Endothelial cell of umbilical vein (primary cell): ENCODE measurements at regions not wholly inside any gene's neighbourhood (a gene's known extent, or its start where the extent isn't known, plus 50 kb on each side); places are given as distances from the start of the nearest gene placed in this dataset.

ENCODE experiments used
- BruUV-seq: library from RNA; stranded (reverse); fragments of 400-500 nt; replicated peaks from 2 replicates; lab custom pipeline; 2021; lab: Mats Ljungman, UMichigan
- CTCF ChIA-PET: fragments of 300-600, 350-600 bp; sonication (Branson Sonifier 250); formaldehyde crosslinking; loops from one replicate; lab custom pipeline; 2021; ENCODE audit warnings: antibody characterized with exemption, inconsistent platforms; lab: Charles Lee
- POLR2A ChIA-PET: fragments of 300-600, 350-600 bp; sonication (Branson Sonifier 250); formaldehyde crosslinking; loops from one replicate; lab custom pipeline; 2021; ENCODE audit warnings: antibody characterized with exemption, inconsistent platforms; lab: Charles Lee
- DNase-seq: peaks from one replicate; pipeline ENCODE4 v3.0.0-alpha.2; 2011; ENCODE audit warnings: low read depth, low spot score
- FAIRE-seq: peaks from 2 replicates; lab custom pipeline; 2011; peaks lifted over from hg19 to GRCh38; lab: Jason Lieb, UNC
- H2AFZ ChIP-seq: 2 replicates; pipeline ENCODE4 v1.6.0; 2012; ENCODE audit warnings: low read depth, low read length, control low read depth, inconsistent platforms
- H3K27ac ChIP-seq: 2 replicates; pipeline ENCODE4 v1.5.1; 2011; ENCODE audit warnings: low read depth, mild to moderate bottlenecking, control low read depth, low read length, moderate library complexity; ENCODE audit not compliant: insufficient read depth
- H3K27me3 ChIP-seq, 2 experiments: 2 replicates each; pipeline versions ENCODE4 v1.6.0 to v1.6.1; 2011; ENCODE audit warnings: low read length in 2 of 2, mixed read lengths in 1 of 2; ENCODE audit not compliant: control insufficient read depth in 2 of 2, insufficient read depth in 2 of 2
- H3K36me3 ChIP-seq, 2 experiments: 2 replicates in 1 of 2; 3 replicates in 1 of 2; pipeline ENCODE4 v1.5.1; 2011; ENCODE audit warnings: low read length in 2 of 2, mild to moderate bottlenecking in 1 of 2, moderate library complexity in 1 of 2; ENCODE audit not compliant: control insufficient read depth in 2 of 2, insufficient read depth in 2 of 2; ENCODE audit errors: extremely low read depth in 1 of 2
- H3K4me1 ChIP-seq: 3 replicates; pipeline ENCODE4 v1.5.1; 2011; ENCODE audit warnings: mild to moderate bottlenecking, low read length; ENCODE audit not compliant: control insufficient read depth, insufficient read depth; ENCODE audit errors: extremely low read depth
- H3K4me2 ChIP-seq: 2 replicates; pipeline ENCODE4 v1.6.1; 2011; ENCODE audit warnings: low read length, control low read depth, mixed read lengths; ENCODE audit not compliant: insufficient read depth
- H3K4me3 ChIP-seq, 3 experiments: fragments of 200-600 bp in 1 of 3; sonication (generic), shearing (Covaris generic) in 1 of 3; replicated peaks in 1 of 3; 2 replicates each; pipeline ENCODE4 v1.5.1; 2011 to 2016; ENCODE audit warnings: control low read depth in 3 of 3, low read length in 3 of 3, mild to moderate bottlenecking in 2 of 3, inconsistent platforms in 1 of 3, low read depth in 1 of 3, moderate library complexity in 1 of 3; ENCODE audit not compliant: insufficient read depth in 1 of 3
- H3K79me2 ChIP-seq: 2 replicates; pipeline ENCODE4 v1.6.0; 2012; ENCODE audit warnings: low read length, inconsistent platforms; ENCODE audit not compliant: control insufficient read depth, insufficient read depth
- H3K9ac ChIP-seq: replicated peaks from 2 replicates; pipeline ENCODE3; 2011; ENCODE audit warnings: low read length, control low read depth; ENCODE audit not compliant: insufficient read depth; ENCODE audit errors: extremely low read depth
- H3K9me1 ChIP-seq: replicated peaks from 3 replicates; pipeline ENCODE4 v1.6.0; 2011; ENCODE audit warnings: mild to moderate bottlenecking, low read length; ENCODE audit not compliant: control insufficient read depth, insufficient read depth; ENCODE audit errors: extremely low read depth
- H3K9me3 ChIP-seq: replicated peaks from 2 replicates; pipeline ENCODE4 v1.5.1; 2012; ENCODE audit warnings: low read length, inconsistent platforms; ENCODE audit not compliant: control insufficient read depth, insufficient read depth
- H4K20me1 ChIP-seq: replicated peaks from 2 replicates; pipeline ENCODE3; 2011; ENCODE audit warnings: mild to moderate bottlenecking, low read length; ENCODE audit not compliant: control insufficient read depth, insufficient read depth; ENCODE audit errors: extremely low read depth
- EZH2 ChIP-seq: IDR thresholded peaks from 2 replicates; pipeline ENCODE4 v1.6.1; 2012; ENCODE audit warnings: borderline replicate concordance, low read depth, mild to moderate bottlenecking, moderate library complexity, low read length, inconsistent platforms; ENCODE audit not compliant: severe bottlenecking
- FOS ChIP-seq: IDR thresholded peaks from 2 replicates; pipeline ENCODE4 v1.6.1; 2011; ENCODE audit warnings: mild to moderate bottlenecking, low read length, moderate library complexity, borderline replicate concordance; ENCODE audit not compliant: insufficient read depth
- GATA2 ChIP-seq: IDR thresholded peaks from 2 replicates; pipeline ENCODE4 v1.7.0; 2011; ENCODE audit warnings: low read depth, mild to moderate bottlenecking, moderate library complexity, mixed read lengths, low read length; ENCODE audit not compliant: insufficient read length, insufficient read depth
- JUN ChIP-seq: IDR thresholded peaks from 2 replicates; pipeline ENCODE4 v1.6.1; 2011; ENCODE audit warnings: borderline replicate concordance, low read depth; ENCODE audit not compliant: insufficient read length, insufficient read depth
- MYC ChIP-seq: IDR thresholded peaks from one replicate; pipeline ENCODE4 v1.6.1; 2011; ENCODE audit warnings: mild to moderate bottlenecking, low read depth, low read length
- POLR2A ChIP-seq: IDR thresholded peaks from 2 replicates; pipeline ENCODE4 v1.6.1; 2012; ENCODE audit warnings: low read depth, mild to moderate bottlenecking, control low read depth, low read length
- POLR2AphosphoS5 ChIP-seq: IDR thresholded peaks from 2 replicates; pipeline ENCODE4 v1.6.1; 2012; ENCODE audit warnings: low read depth, mild to moderate bottlenecking, control low read depth, low read length, moderate library complexity; ENCODE audit not compliant: insufficient read depth
- dilution Hi-C: fragments of 300-500 bp; cut with MboI; formaldehyde crosslinking; loops from one replicate; pipeline ENCODE4 v1.15.0; 2019; ENCODE audit warnings: low sequenced_read_pairs; ENCODE audit not compliant: extremely low pct_ligation_motif_present
- intact Hi-C: fragments of 100-400 bp; cut with micrococcal nuclease; formaldehyde crosslinking; loops from one replicate; pipeline ENCODE4 v1.10.0; 2022
- TF ChIP-seq, protein P1 (sequence below), 2 donors: IDR thresholded peaks; 1 replicate in 1 of 2; 2 replicates in 1 of 2; pipeline ENCODE4 v1.5.1; 2011; ENCODE audit warnings: low read length in 2 of 2, mild to moderate bottlenecking in 2 of 2, moderate library complexity in 2 of 2, control low read depth in 1 of 2, inconsistent platforms in 1 of 2, low read depth in 1 of 2; ENCODE audit not compliant: insufficient read depth in 1 of 2; ENCODE audit errors: extremely low read depth in 1 of 2
- TF ChIP-seq, protein P2 (sequence below): IDR thresholded peaks from 2 replicates; pipeline ENCODE4 v1.6.1; 2011; ENCODE audit not compliant: insufficient read depth, insufficient read length

GRCh38 chr12:111057701-111058425 lies 137.5 kb upstream of the MYL2 start:
- dilution Hi-C loops (no loop called here), intact Hi-C loops (no loop called here)
- Histone ChIP-seq H3K27ac (no peak overlapping the region), H3K27me3 (no peaks in the 10 kb centered on the region), H2AFZ (no peak overlapping the region), H3K9ac (no peak overlapping the region), H3K9me3 (no peaks in the 10 kb centered on the region), H3K4me2 (no peak overlapping the region), H3K79me2 (no peaks in the 10 kb centered on the region), H3K4me1 (no peaks in the 10 kb centered on the region), H3K36me3 (no peaks in the 10 kb centered on the region), H3K4me3 (no peak overlapping the region), H4K20me1 (no peaks in the 10 kb centered on the region), H3K9me1 (no peaks in the 10 kb centered on the region)
- ChIA-PET POLR2A (no interaction called here), CTCF (no interaction called here)
- FAIRE-seq (no peak), DNase-seq (no peak)
- BruUV-seq: no TSS peak
- TF ChIP-seq MYC (no peak), POLR2A (no peak), GATA2 (no peak), JUN (no peak), POLR2AphosphoS5 (no peak), FOS (no peak), EZH2 (no peak)
- TF ChIP-seq, protein P1, sequence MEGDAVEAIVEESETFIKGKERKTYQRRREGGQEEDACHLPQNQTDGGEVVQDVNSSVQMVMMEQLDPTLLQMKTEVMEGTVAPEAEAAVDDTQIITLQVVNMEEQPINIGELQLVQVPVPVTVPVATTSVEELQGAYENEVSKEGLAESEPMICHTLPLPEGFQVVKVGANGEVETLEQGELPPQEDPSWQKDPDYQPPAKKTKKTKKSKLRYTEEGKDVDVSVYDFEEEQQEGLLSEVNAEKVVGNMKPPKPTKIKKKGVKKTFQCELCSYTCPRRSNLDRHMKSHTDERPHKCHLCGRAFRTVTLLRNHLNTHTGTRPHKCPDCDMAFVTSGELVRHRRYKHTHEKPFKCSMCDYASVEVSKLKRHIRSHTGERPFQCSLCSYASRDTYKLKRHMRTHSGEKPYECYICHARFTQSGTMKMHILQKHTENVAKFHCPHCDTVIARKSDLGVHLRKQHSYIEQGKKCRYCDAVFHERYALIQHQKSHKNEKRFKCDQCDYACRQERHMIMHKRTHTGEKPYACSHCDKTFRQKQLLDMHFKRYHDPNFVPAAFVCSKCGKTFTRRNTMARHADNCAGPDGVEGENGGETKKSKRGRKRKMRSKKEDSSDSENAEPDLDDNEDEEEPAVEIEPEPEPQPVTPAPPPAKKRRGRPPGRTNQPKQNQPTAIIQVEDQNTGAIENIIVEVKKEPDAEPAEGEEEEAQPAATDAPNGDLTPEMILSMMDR (IDR thresholded peaks at IDR 0.05; ENCODE audit: extremely low read depth in 1 of 2, insufficient read depth in 1 of 2, low read depth in 1 of 2, low read length in 2 of 2): no peak
- TF ChIP-seq, protein P2, sequence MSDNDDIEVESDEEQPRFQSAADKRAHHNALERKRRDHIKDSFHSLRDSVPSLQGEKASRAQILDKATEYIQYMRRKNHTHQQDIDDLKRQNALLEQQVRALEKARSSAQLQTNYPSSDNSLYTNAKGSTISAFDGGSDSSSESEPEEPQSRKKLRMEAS: no peak
